ENCODE measurements at regions not wholly inside any gene's neighbourhood (a gene's known extent, or its start where the extent isn't known, plus 50 kb on each side); places are given as distances from the start of the nearest gene placed in this dataset.

DNA sequence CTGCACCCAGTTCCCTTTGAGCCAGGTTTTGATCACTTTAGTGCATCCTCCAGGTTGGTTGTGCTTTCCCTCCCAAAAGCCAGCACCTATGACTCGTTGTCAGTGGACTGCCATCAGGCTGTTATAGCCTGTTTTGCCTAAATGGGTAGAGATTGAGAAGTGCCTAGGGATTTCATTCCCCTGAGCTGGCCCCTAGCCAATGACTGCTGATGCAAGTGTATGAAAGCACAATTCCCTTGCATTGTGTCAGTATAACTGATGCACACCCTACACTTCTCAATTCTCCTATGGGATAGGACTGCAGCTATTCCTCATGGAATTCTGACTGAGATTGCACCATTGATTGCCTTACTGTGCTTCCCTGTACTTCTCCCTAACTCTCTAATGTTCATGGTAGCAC, 102.1 kb upstream of the ARPP21 start:
- intact Hi-C loops (cut with DNase I; ENCODE audit: low total_unique reads): no loop called here
- DNase-seq (ENCODE audit: low spot score in 2 of 2): no peak
- TF ChIP-seq POLR2A (IDR thresholded peaks at IDR 0.05): no peak
- TF ChIP-seq, protein P1, sequence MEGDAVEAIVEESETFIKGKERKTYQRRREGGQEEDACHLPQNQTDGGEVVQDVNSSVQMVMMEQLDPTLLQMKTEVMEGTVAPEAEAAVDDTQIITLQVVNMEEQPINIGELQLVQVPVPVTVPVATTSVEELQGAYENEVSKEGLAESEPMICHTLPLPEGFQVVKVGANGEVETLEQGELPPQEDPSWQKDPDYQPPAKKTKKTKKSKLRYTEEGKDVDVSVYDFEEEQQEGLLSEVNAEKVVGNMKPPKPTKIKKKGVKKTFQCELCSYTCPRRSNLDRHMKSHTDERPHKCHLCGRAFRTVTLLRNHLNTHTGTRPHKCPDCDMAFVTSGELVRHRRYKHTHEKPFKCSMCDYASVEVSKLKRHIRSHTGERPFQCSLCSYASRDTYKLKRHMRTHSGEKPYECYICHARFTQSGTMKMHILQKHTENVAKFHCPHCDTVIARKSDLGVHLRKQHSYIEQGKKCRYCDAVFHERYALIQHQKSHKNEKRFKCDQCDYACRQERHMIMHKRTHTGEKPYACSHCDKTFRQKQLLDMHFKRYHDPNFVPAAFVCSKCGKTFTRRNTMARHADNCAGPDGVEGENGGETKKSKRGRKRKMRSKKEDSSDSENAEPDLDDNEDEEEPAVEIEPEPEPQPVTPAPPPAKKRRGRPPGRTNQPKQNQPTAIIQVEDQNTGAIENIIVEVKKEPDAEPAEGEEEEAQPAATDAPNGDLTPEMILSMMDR (IDR thresholded peaks at IDR 0.05): no peak
- H3K4me3 ChIP-seq (ENCODE audit: low read depth, poor library complexity, severe bottlenecking): no peak overlapping the region
- 42 to 71% methylated on average over 1 of the region's 1 CpG for WGBS, 2 donors

DNA sequence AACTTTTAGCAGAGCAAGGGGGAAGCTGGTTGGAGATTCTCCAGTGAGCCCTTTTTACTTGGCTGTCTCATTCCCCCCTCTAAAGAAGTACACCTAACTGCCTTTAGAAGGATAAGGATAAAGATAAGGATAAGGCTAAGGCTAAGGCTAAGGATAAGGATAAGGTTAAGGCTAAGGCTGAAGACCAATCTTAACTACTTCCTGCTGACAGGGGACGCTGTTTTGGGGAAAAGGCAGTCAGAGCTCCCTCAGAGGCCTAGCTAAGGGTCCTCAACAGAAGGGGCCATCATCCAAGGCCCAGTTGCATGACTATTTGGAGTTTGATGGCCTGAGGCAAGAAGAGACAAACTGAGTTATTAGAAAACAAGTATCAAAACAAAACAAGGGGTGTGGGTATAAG, 94.3 kb upstream of the ARPP21 start:
- TF ChIP-seq, protein P1 (IDR thresholded peaks at IDR 0.05): no peak
- no peak for TF ChIP-seq POLR2A (IDR thresholded peaks at IDR 0.05)
- no peak for DNase-seq (ENCODE audit: low spot score in 2 of 2)
- intact Hi-C loops (cut with DNase I; ENCODE audit: low total_unique reads): no loop called here
- 63 to 66% methylated on average over 1 of the region's 1 CpG for WGBS, 2 donors
- no peak overlapping the region for H3K4me3 ChIP-seq (ENCODE audit: low read depth, poor library complexity, severe bottlenecking)

DNA sequence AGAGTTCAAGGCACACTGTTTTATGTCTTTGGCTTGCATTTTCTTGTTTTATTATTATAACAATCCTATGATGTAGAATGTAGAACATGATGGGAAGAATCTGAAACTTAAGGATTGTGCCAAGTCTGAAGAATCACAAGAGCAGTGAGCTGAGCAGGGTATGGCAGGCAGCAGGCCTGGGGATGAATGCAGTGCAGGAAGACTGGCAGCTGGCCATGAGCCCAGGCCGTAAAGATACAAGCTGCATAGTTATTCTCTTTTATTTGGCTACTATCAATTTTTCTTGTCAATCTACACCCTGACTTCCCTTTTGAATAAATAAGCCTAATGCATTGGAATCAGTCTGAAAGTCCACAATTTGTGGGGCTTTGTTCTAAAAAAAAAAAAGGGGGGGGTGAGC, 89.6 kb upstream of the ARPP21 start:
- 5 to 24% methylated on average over 1 of the region's 1 CpG for WGBS, 2 donors
- DNase-seq (ENCODE audit: low spot score in 2 of 2): no peak
- H3K4me3 ChIP-seq (ENCODE audit: low read depth, poor library complexity, severe bottlenecking): no peak overlapping the region
- TF ChIP-seq POLR2A (IDR thresholded peaks at IDR 0.05): no peak
- TF ChIP-seq, protein P1 (IDR thresholded peaks at IDR 0.05): no peak
- intact Hi-C loops (cut with DNase I; ENCODE audit: low total_unique reads): no loop called here

DNA sequence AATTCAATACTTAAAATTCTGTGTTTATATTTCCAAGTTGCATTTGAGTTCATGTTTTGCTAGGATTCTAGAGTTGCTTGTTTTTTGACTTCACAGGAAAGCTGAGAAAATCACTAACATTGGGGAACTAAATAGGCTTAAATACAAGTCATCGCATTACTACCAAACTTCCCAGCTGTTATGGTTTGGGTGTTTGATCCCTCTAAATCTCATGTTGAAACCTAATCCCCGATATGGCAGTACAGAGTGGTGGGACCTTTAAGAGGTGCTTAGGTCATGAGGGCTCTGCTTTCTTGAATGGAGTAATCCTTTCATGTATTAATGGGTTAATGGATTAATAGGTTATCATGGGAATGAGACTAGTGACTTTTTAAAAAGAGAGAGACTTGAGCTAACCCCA, 77.2 kb upstream of the ARPP21 start:
- no peak overlapping the region for H3K4me3 ChIP-seq (ENCODE audit: low read depth, poor library complexity, severe bottlenecking)
- whole genome bisulfite sequencing, 2 donors: 94% methylated on average over 2 of the region's 2 CpGs
- no peak for TF ChIP-seq POLR2A (IDR thresholded peaks at IDR 0.05)
- TF ChIP-seq, protein P1 (IDR thresholded peaks at IDR 0.05): no peak
- DNase-seq (ENCODE audit: low spot score in 2 of 2): no peak
- intact Hi-C loops (cut with DNase I; ENCODE audit: low total_unique reads): no loop called here

DNA sequence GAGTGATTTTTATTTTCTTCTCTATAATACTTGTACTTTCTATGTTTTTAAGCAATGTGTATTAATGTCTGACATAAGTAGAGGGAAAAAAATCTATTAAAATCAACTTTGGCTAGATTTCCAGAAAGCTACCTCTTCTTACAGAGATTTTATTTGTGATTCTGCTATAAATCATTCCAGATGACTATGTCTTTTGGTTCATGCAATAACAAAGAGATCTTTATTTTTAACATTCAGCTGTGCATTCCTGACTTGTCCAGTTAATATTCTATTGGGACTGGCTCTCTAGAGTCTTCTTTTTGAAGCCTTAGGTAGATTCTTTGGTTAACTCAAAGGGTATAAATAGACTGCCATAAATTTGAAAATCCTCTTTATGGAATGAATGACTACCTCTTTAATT, 74.3 kb upstream of the ARPP21 start:
- no peak for TF ChIP-seq POLR2A (IDR thresholded peaks at IDR 0.05)
- TF ChIP-seq, protein P1 (IDR thresholded peaks at IDR 0.05): no peak
- H3K4me3 ChIP-seq (ENCODE audit: low read depth, poor library complexity, severe bottlenecking): no peak overlapping the region
- DNase-seq (ENCODE audit: low spot score in 2 of 2): no peak
- intact Hi-C loops (cut with DNase I; ENCODE audit: low total_unique reads): no loop called here

Data from lower leg skin (tissue), 4 donors.